Smooth muscle cell (in vitro differentiated cells): ENCODE measurements at regions not wholly inside any gene's neighbourhood (a gene's known extent, or its start where the extent isn't known, plus 50 kb on each side); places are given as distances from the start of the nearest gene placed in this dataset.

Experiments
- DNase-seq: peaks from one replicate; lab custom pipeline; 2025; ENCODE audit not compliant: unreplicated experiment; lab: John Stamatoyannopoulos, UW
- H2AFZ ChIP-seq: fragments of 200-600 bp; sonication (generic); 2 replicates; pipeline ENCODE4 v1.6.0; 2016; ENCODE audit warnings: antibody characterized with exemption, low read depth, mild to moderate bottlenecking
- H3F3A ChIP-seq: fragments of 200-600 bp; sonication (generic); 2 replicates; pipeline ENCODE4 v1.6.0; 2017; ENCODE audit warnings: antibody characterized with exemption, low read depth
- H3K27ac ChIP-seq: fragments of 200-600 bp; sonication (generic); 2 replicates; pipeline ENCODE4 v1.5.1; 2016; ENCODE audit warnings: low read depth, mild to moderate bottlenecking
- H3K27me3 ChIP-seq: fragments of 200-600 bp; sonication (generic); 2 replicates; pipeline ENCODE4 v1.6.1; 2016; ENCODE audit warnings: low read depth, mild to moderate bottlenecking
- H3K36me3 ChIP-seq: fragments of 200-600 bp; sonication (generic); 2 replicates; pipeline ENCODE4 v1.5.1; 2016; ENCODE audit warnings: low read depth
- H3K4me1 ChIP-seq: fragments of 200-600 bp; sonication (generic); 2 replicates; pipeline ENCODE4 v1.5.1; 2016; ENCODE audit warnings: low read depth
- H3K4me2 ChIP-seq: fragments of 200-600 bp; sonication (generic); 2 replicates; pipeline ENCODE4 v1.6.0; 2016; ENCODE audit warnings: mild to moderate bottlenecking
- H3K4me3 ChIP-seq: fragments of 200-600 bp; sonication (generic); 2 replicates; pipeline ENCODE4 v1.5.1; 2016; ENCODE audit warnings: mild to moderate bottlenecking
- H3K79me2 ChIP-seq: fragments of 200-600 bp; sonication (generic); 2 replicates; pipeline ENCODE4 v1.6.0; 2016; ENCODE audit warnings: low read depth, mild to moderate bottlenecking
- H3K9ac ChIP-seq: fragments of 200-600 bp; sonication (generic); 2 replicates; pipeline ENCODE4 v1.6.0; 2016; ENCODE audit warnings: low read depth
- H3K9me3 ChIP-seq: fragments of 200-600 bp; sonication (generic); replicated peaks from 2 replicates; pipeline ENCODE4 v1.5.1; 2016; ENCODE audit warnings: low read depth
- H4K20me1 ChIP-seq: fragments of 200-600 bp; sonication (generic); 2 replicates; pipeline ENCODE4 v1.6.0; 2016; ENCODE audit warnings: low read depth
- CTCF ChIP-seq: fragments of 200-600 bp; sonication (generic); IDR thresholded peaks from 2 replicates; pipeline ENCODE4 v1.5.1; 2017; ENCODE audit warnings: borderline replicate concordance, mild to moderate bottlenecking, antibody characterized with exemption; ENCODE audit not compliant: insufficient read depth, poor library complexity, severe bottlenecking
- WGBS: methylation state at CpG from one replicate; pipeline ENCODE4 v1.1.7; 2016; ENCODE audit warnings: low lambda C conversion rate; 5-methylcytosine and 5-hydroxymethylcytosine counted together

- H3K79me2 ChIP-seq: no peaks in the 10 kb centered on the region
- no peaks in the 10 kb centered on the region for H3K9me3 ChIP-seq
- DNase-seq: no peak
- H3K36me3 ChIP-seq: no peaks in the 10 kb centered on the region
- no peak overlapping the region for H3K27ac ChIP-seq
- no peak for TF ChIP-seq CTCF
- 96% methylated on average over 4 of the region's 4 CpGs for WGBS
- no peaks in the 10 kb centered on the region for H3F3A ChIP-seq
- no peak overlapping the region for H3K4me2 ChIP-seq
- no peak overlapping the region for H2AFZ ChIP-seq
- no peak overlapping the region for H3K9ac ChIP-seq
- H3K4me1 ChIP-seq: no peaks in the 10 kb centered on the region
- no peaks in the 10 kb centered on the region for H3K27me3 ChIP-seq
- no peak overlapping the region for H3K4me3 ChIP-seq
- H4K20me1 ChIP-seq: no peaks in the 10 kb centered on the region
Measured at GRCh38 chr16:59242556-59242955, 508.4 kb upstream of the GOT2 start.

DNA sequence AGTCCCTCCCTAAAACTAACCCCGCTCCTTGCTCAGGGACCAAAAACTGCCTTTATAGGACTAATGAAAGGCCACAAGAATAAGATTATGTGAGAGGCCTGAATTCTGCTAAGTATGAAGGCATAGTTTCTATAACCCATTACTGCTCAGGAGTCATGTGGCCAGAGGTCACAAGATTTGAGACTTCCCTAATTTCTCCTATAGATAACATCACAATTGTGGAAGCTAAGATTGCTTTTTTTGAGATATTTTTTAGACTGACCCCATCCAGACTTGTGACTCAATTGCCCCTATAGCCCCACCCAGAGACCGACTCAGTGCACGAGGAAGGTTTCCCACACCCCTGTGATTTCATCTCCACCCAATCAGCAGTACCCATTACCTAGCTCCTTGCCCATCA lies 504.1 kb upstream of the GOT2 start:
- H3K9ac ChIP-seq: no peak overlapping the region
- no peaks in the 10 kb centered on the region for H3F3A ChIP-seq
- 93% methylated on average over 3 of the region's 3 CpGs for WGBS
- no peak for DNase-seq
- no peaks in the 10 kb centered on the region for H3K79me2 ChIP-seq
- no peak overlapping the region for H3K4me3 ChIP-seq
- no peaks in the 10 kb centered on the region for H3K4me1 ChIP-seq
- TF ChIP-seq CTCF: no peak
- H2AFZ ChIP-seq: no peak overlapping the region
- no peak overlapping the region for H3K27ac ChIP-seq
- no peak overlapping the region for H3K4me2 ChIP-seq
- no peaks in the 10 kb centered on the region for H3K36me3 ChIP-seq
- H3K9me3 ChIP-seq: no peaks in the 10 kb centered on the region
- H4K20me1 ChIP-seq: no peaks in the 10 kb centered on the region
- H3K27me3 ChIP-seq: no peaks in the 10 kb centered on the region

GRCh38 chr16:59236804-59237458 lies 502.8 kb upstream of the GOT2 start:
- no peak overlapping the region for H3K4me2 ChIP-seq
- H2AFZ ChIP-seq: no peak overlapping the region
- no peaks in the 10 kb centered on the region for H3K36me3 ChIP-seq
- H3K4me1 ChIP-seq: no peaks in the 10 kb centered on the region
- no peaks in the 10 kb centered on the region for H3K27me3 ChIP-seq
- H3F3A ChIP-seq: no peaks in the 10 kb centered on the region
- no peaks in the 10 kb centered on the region for H3K9me3 ChIP-seq
- no peak overlapping the region for H3K27ac ChIP-seq
- WGBS: 67% methylated on average over 4 of the region's 4 CpGs
- DNase-seq: no peak
- no peak for TF ChIP-seq CTCF
- H3K79me2 ChIP-seq: no peaks in the 10 kb centered on the region
- no peak overlapping the region for H3K9ac ChIP-seq
- H3K4me3 ChIP-seq: no peak overlapping the region
- no peaks in the 10 kb centered on the region for H4K20me1 ChIP-seq

- 74% methylated on average over 2 of the region's 2 CpGs for WGBS
- H3K4me2 ChIP-seq: no peak overlapping the region
- no peaks in the 10 kb centered on the region for H3K79me2 ChIP-seq
- no peaks in the 10 kb centered on the region for H3F3A ChIP-seq
- DNase-seq: no peak
- no peak for TF ChIP-seq CTCF
- H2AFZ ChIP-seq: no peak overlapping the region
- H4K20me1 ChIP-seq: no peaks in the 10 kb centered on the region
- H3K9ac ChIP-seq: no peak overlapping the region
- no peaks in the 10 kb centered on the region for H3K9me3 ChIP-seq
- no peaks in the 10 kb centered on the region for H3K36me3 ChIP-seq
- H3K4me3 ChIP-seq: no peak overlapping the region
- no peak overlapping the region for H3K27ac ChIP-seq
- no peaks in the 10 kb centered on the region for H3K4me1 ChIP-seq
- H3K27me3 ChIP-seq: no peaks in the 10 kb centered on the region
Measured at GRCh38 chr16:59224401-59224800, 490.3 kb upstream of the GOT2 start.
